ENCODE measurements at regions not wholly inside any gene's neighbourhood (a gene's known extent, or its start where the extent isn't known, plus 50 kb on each side); places are given as distances from the start of the nearest gene placed in this dataset.

- TF ChIP-seq CTCF (IDR thresholded peaks at IDR 0.05; ENCODE audit: insufficient read depth, low read length) (no peak), REST (IDR thresholded peaks at IDR 0.05; ENCODE audit: insufficient replicate concordance, low read depth) (no peak), POLR2AphosphoS5 (IDR thresholded peaks at IDR 0.05; ENCODE audit: low read depth) (no peak), SPI1 (IDR thresholded peaks at IDR 0.05; ENCODE audit: borderline replicate concordance, low read depth) (no peak)
Observed at GRCh38 chrX:55161581-55161980, 58.6 kb upstream of the PAGE5 start.

Measured in HL-60 (cell line).